Gastrocnemius medialis (tissue), 4 donors: ENCODE measurements at regions not wholly inside any gene's neighbourhood (a gene's known extent, or its start where the extent isn't known, plus 50 kb on each side); places are given as distances from the start of the nearest gene placed in this dataset.

Source experiments
- POLR2A ChIP-seq, 2 donors: fragments of 450-650 bp; IDR thresholded peaks; one replicate each; pipeline ENCODE4 v1.6.1; 2017; ENCODE audit warnings: antibody characterized with exemption in 2 of 2, mild to moderate bottlenecking in 2 of 2, moderate library complexity in 2 of 2
- TF ChIP-seq, protein P1 (sequence below), 5 experiments: fragments of 450-650 bp in 3 of 5; fragments of 200-600 bp in 2 of 5; sonication (generic) in 2 of 5; IDR thresholded peaks in 4 of 5; conservative IDR thresholded peaks in 1 of 5; 1 replicate in 4 of 5; 2 replicates in 1 of 5; pipeline ENCODE4 v1.5.1; 2016 to 2019; ENCODE audit warnings: antibody characterized with exemption in 5 of 5, mild to moderate bottlenecking in 3 of 5, moderate library complexity in 3 of 5

DNA sequence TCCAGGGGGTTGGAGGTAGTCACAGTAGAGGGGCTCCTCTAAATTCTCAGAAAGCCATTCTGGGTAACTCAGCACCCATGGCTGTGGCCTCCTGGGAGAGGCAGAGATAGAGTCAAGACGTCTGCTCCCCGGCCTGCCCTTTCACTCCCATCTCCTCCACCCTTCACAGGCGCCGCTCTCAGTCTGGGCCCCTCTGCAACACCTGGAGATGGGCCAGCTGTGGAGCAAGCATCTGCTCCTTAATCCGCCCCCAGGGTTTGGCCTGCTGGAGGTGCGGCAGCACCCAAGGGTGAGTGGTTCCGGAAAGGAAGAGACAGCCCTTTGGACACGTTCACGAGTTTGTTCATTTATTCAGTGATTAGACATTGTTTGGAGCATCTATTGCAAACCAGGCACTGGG lies 271.3 kb downstream of the BMP7 start:
- TF ChIP-seq, protein P1, sequence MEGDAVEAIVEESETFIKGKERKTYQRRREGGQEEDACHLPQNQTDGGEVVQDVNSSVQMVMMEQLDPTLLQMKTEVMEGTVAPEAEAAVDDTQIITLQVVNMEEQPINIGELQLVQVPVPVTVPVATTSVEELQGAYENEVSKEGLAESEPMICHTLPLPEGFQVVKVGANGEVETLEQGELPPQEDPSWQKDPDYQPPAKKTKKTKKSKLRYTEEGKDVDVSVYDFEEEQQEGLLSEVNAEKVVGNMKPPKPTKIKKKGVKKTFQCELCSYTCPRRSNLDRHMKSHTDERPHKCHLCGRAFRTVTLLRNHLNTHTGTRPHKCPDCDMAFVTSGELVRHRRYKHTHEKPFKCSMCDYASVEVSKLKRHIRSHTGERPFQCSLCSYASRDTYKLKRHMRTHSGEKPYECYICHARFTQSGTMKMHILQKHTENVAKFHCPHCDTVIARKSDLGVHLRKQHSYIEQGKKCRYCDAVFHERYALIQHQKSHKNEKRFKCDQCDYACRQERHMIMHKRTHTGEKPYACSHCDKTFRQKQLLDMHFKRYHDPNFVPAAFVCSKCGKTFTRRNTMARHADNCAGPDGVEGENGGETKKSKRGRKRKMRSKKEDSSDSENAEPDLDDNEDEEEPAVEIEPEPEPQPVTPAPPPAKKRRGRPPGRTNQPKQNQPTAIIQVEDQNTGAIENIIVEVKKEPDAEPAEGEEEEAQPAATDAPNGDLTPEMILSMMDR (IDR thresholded peaks at IDR 0.05 in 4 of 5, conservative IDR thresholded peaks at IDR 0.05 in 1 of 5): no peak
- no peak for TF ChIP-seq POLR2A (IDR thresholded peaks at IDR 0.05)
